H9 (cell line): ENCODE measurements at regions not wholly inside any gene's neighbourhood (a gene's known extent, or its start where the extent isn't known, plus 50 kb on each side); places are given as distances from the start of the nearest gene placed in this dataset.

Experiments used
- DNase-seq: peaks from one replicate; pipeline ENCODE4 v3.0.0-alpha.2; 2017
- H2AFZ ChIP-seq: one replicate; pipeline ENCODE4 v1.6.1; 2013; ENCODE audit warnings: mild to moderate bottlenecking, low read length, control low read depth, moderate library complexity
- H2AK5ac ChIP-seq: 2 replicates; pipeline ENCODE4 v1.6.1; 2013; ENCODE audit warnings: low read length, control low read depth, mixed read lengths; ENCODE audit not compliant: insufficient read length
- H2BK120ac ChIP-seq: one replicate; pipeline ENCODE4 v1.6.1; 2013; ENCODE audit warnings: low read depth, mild to moderate bottlenecking, low read length, control low read depth, inconsistent platforms; ENCODE audit not compliant: poor library complexity, severe bottlenecking
- H2BK12ac ChIP-seq: 2 replicates; pipeline ENCODE4 v1.6.1; 2013; ENCODE audit warnings: low read length, control low read depth, mixed read lengths, low read depth; ENCODE audit not compliant: insufficient read length
- H2BK15ac ChIP-seq: 2 replicates; pipeline ENCODE4 v1.6.1; 2013; ENCODE audit warnings: low read depth, low read length, control low read depth
- H2BK20ac ChIP-seq: one replicate; pipeline ENCODE4 v1.6.1; 2013; ENCODE audit warnings: low read depth, mild to moderate bottlenecking, low read length, control low read depth, inconsistent platforms; ENCODE audit not compliant: poor library complexity, severe bottlenecking
- H2BK5ac ChIP-seq: 2 replicates; pipeline ENCODE4 v1.6.1; 2013; ENCODE audit warnings: low read length, control low read depth, mixed read lengths; ENCODE audit not compliant: insufficient read length
- H3K14ac ChIP-seq: 2 replicates; pipeline ENCODE4 v1.6.1; 2013; ENCODE audit warnings: low read length, control low read depth; ENCODE audit not compliant: insufficient read depth
- H3K18ac ChIP-seq: 2 replicates; pipeline ENCODE4 v1.6.1; 2013; ENCODE audit warnings: low read depth, mild to moderate bottlenecking, mixed read lengths, low read length, control low read depth; ENCODE audit not compliant: insufficient read length
- H3K23ac ChIP-seq: 2 replicates; pipeline ENCODE4 v1.6.1; 2013; ENCODE audit warnings: low read length, control low read depth, mixed read lengths, low read depth; ENCODE audit not compliant: insufficient read length
- H3K23me2 ChIP-seq: 2 replicates; pipeline ENCODE4 v1.6.1; 2013; ENCODE audit warnings: low read depth, mild to moderate bottlenecking, mixed read lengths, low read length, control low read depth; ENCODE audit not compliant: insufficient read length, poor library complexity, severe bottlenecking
- H3K27ac ChIP-seq: 2 replicates; pipeline ENCODE4 v1.5.1; 2013; ENCODE audit warnings: low read length, control low read depth, mixed read lengths, low read depth; ENCODE audit not compliant: insufficient read length
- H3K27me3 ChIP-seq: 2 replicates; pipeline ENCODE4 v1.6.1; 2013; ENCODE audit warnings: low read length, control low read depth, inconsistent platforms; ENCODE audit not compliant: insufficient read depth
- H3K4ac ChIP-seq: 2 replicates; pipeline ENCODE4 v1.6.1; 2013; ENCODE audit warnings: low read depth, mild to moderate bottlenecking, control low read depth, inconsistent platforms, low read length, moderate library complexity
- H3K4me1 ChIP-seq: 2 replicates; pipeline ENCODE4 v1.6.1; 2013; ENCODE audit warnings: low read length, control low read depth, inconsistent platforms; ENCODE audit not compliant: insufficient read depth
- H3K4me2 ChIP-seq: 2 replicates; pipeline ENCODE4 v1.6.1; 2013; ENCODE audit warnings: low read length, control low read depth, mixed read lengths; ENCODE audit not compliant: insufficient read length, insufficient read depth
- H3K56ac ChIP-seq: 2 replicates; pipeline ENCODE4 v1.6.1; 2013; ENCODE audit warnings: low read depth, mild to moderate bottlenecking, mixed read lengths, low read length, control low read depth; ENCODE audit not compliant: insufficient read length
- H3K79me1 ChIP-seq: 2 replicates; pipeline ENCODE4 v1.6.1; 2013; ENCODE audit warnings: low read depth, mild to moderate bottlenecking, moderate library complexity, low read length, control low read depth, inconsistent platforms; ENCODE audit not compliant: insufficient read depth, poor library complexity, severe bottlenecking
- H3K79me2 ChIP-seq: 2 replicates; pipeline ENCODE4 v1.6.1; 2013; ENCODE audit warnings: low read length, control low read depth, inconsistent platforms; ENCODE audit not compliant: insufficient read depth
- H3K9ac ChIP-seq: 2 replicates; pipeline ENCODE4 v1.6.1; 2013; ENCODE audit warnings: low read length, control low read depth, mixed read lengths; ENCODE audit not compliant: insufficient read length; ENCODE audit errors: extremely low read depth
- H3K9me3 ChIP-seq: one replicate; pipeline ENCODE4 v1.6.1; 2013; ENCODE audit warnings: low read depth, low read length, inconsistent platforms; ENCODE audit not compliant: control insufficient read depth
- H3T11ph ChIP-seq: one replicate; pipeline ENCODE4 v1.6.1; 2013; ENCODE audit warnings: mild to moderate bottlenecking, low read length, control low read depth, inconsistent platforms
- H4K20me1 ChIP-seq: one replicate; pipeline ENCODE4 v1.6.1; 2013; ENCODE audit not compliant: control insufficient read depth, insufficient read length, insufficient read depth
- H4K5ac ChIP-seq: 2 replicates; pipeline ENCODE4 v1.6.1; 2013; ENCODE audit warnings: low read depth, mild to moderate bottlenecking, mixed read lengths, low read length, control low read depth; ENCODE audit not compliant: insufficient read length
- H4K8ac ChIP-seq: replicated peaks from 2 replicates; pipeline ENCODE4 v1.6.1; 2013; ENCODE audit warnings: low read length, control low read depth, mixed read lengths, low read depth; ENCODE audit not compliant: insufficient read length
- H4K91ac ChIP-seq: 2 replicates; pipeline ENCODE4 v1.6.1; 2013; ENCODE audit warnings: low read depth, mild to moderate bottlenecking, moderate library complexity, mixed read lengths, low read length, control low read depth; ENCODE audit not compliant: insufficient read length
- H3K27ac Mint-ChIP-seq, 3 experiments: 2 replicates in 2 of 3; 3 replicates in 1 of 3; pipeline ENCODE4 v1.8.0; 2020 to 2021; ENCODE audit warnings: mixed read lengths in 3 of 3, mild to moderate bottlenecking in 1 of 3, moderate library complexity in 1 of 3
- H3K27me3 Mint-ChIP-seq: 2 replicates; pipeline ENCODE4 v1.8.0; 2021; ENCODE audit warnings: low read depth, mild to moderate bottlenecking, moderate library complexity, mixed read lengths
- H3K36me3 Mint-ChIP-seq, 3 experiments: 2 replicates in 2 of 3; 3 replicates in 1 of 3; pipeline ENCODE4 v1.8.0; 2020 to 2021; ENCODE audit warnings: low read depth in 3 of 3, mixed read lengths in 3 of 3; ENCODE audit not compliant: insufficient read depth in 1 of 3
- H3K4me1 Mint-ChIP-seq, 2 experiments: 2 replicates each; pipeline ENCODE4 v1.8.0; 2020; ENCODE audit warnings: mixed read lengths in 2 of 2
- H3K4me3 Mint-ChIP-seq, 2 experiments: 2 replicates in 1 of 2; 3 replicates in 1 of 2; pipeline ENCODE4 v1.8.0; 2020 to 2021; ENCODE audit warnings: mild to moderate bottlenecking in 2 of 2, mixed read lengths in 2 of 2, moderate library complexity in 1 of 2
- H3K9me3 Mint-ChIP-seq, 2 experiments: 2 replicates in 1 of 2; 3 replicates in 1 of 2; pipeline ENCODE4 v1.8.0; 2020; ENCODE audit warnings: mild to moderate bottlenecking in 2 of 2, mixed read lengths in 2 of 2, moderate library complexity in 1 of 2
- WGBS: extraction: QIAGEN DNeasy Blood & Tissue Kit; methylation state at CpG from one replicate; pipeline ENCODE4 v1.1.7; 2013; ENCODE audit warnings: missing lambda C conversion rate, low lambda C conversion rate, mixed read lengths; ENCODE audit not compliant: insufficient read length; ENCODE audit errors: extremely low coverage; 5-methylcytosine and 5-hydroxymethylcytosine counted together
- TF ChIP-seq, protein P1 (sequence below): fragments of 200-600 bp; sonication (generic); conservative IDR thresholded peaks from 3 replicates; pipeline ENCODE4 v1.8.0; 2021; ENCODE audit warnings: antibody characterized with exemption, mild to moderate bottlenecking

DNA sequence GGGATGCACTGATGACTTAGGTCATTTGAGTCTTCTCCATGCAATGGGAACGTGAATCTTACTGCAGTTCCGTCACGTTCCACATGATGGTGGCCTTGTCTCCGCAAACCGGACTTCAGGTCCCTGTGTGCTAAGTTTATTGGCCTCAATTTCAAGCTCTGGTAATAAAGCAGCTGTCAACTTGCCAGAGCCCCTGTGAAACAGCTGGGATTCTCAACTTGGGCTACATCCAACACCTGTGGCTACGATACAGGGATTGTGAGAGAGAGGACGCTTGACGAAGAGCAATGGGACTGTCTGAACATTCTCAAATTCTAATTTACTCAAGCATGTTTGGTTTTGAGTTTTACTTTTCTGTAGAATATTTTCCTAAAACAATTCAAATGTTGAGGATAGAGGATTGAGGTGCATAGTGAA, 174.2 kb downstream of the PTN start:
- no peak overlapping the region for H2AK5ac ChIP-seq
- H2BK120ac ChIP-seq, result no peak overlapping the region
- no peak overlapping the region for H3K4ac ChIP-seq
- no peaks in the 10 kb centered on the region for H3K79me1 ChIP-seq
- H3K4me1 ChIP-seq, result no peaks in the 10 kb centered on the region
- H3K27ac ChIP-seq, result no peak overlapping the region
- no peak overlapping the region for H2BK20ac ChIP-seq
- H2BK15ac ChIP-seq, result no peak overlapping the region
- no peak overlapping the region for H2BK5ac ChIP-seq
- no peak overlapping the region for H3T11ph ChIP-seq
- Mint-ChIP-seq H3K9me3 (no peaks in the 10 kb centered on the region), H3K27ac (no peak overlapping the region), H3K4me1 (peaks cover 10 to 11% of the 10 kb centered on the region in 2 experiments), H3K27me3 (no peaks in the 10 kb centered on the region), H3K4me3 (no peak overlapping the region), H3K36me3 (no peaks in the 10 kb centered on the region)
- H3K9ac ChIP-seq, result no peak overlapping the region
- H3K27me3 ChIP-seq, result no peaks in the 10 kb centered on the region
- H4K8ac ChIP-seq, result no peak overlapping the region
- TF ChIP-seq, protein P1, sequence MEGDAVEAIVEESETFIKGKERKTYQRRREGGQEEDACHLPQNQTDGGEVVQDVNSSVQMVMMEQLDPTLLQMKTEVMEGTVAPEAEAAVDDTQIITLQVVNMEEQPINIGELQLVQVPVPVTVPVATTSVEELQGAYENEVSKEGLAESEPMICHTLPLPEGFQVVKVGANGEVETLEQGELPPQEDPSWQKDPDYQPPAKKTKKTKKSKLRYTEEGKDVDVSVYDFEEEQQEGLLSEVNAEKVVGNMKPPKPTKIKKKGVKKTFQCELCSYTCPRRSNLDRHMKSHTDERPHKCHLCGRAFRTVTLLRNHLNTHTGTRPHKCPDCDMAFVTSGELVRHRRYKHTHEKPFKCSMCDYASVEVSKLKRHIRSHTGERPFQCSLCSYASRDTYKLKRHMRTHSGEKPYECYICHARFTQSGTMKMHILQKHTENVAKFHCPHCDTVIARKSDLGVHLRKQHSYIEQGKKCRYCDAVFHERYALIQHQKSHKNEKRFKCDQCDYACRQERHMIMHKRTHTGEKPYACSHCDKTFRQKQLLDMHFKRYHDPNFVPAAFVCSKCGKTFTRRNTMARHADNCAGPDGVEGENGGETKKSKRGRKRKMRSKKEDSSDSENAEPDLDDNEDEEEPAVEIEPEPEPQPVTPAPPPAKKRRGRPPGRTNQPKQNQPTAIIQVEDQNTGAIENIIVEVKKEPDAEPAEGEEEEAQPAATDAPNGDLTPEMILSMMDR, result peak; percentile 90
- H2AFZ ChIP-seq, result no peak overlapping the region
- no peak overlapping the region for H3K4me2 ChIP-seq
- no peak overlapping the region for H4K5ac ChIP-seq
- H3K23ac ChIP-seq, result no peak overlapping the region
- no peak overlapping the region for H4K91ac ChIP-seq
- no peak overlapping the region for H3K56ac ChIP-seq
- H3K14ac ChIP-seq, result no peak overlapping the region
- H3K23me2 ChIP-seq, result no peaks in the 10 kb centered on the region
- no peaks in the 10 kb centered on the region for H4K20me1 ChIP-seq
- no peaks in the 10 kb centered on the region for H3K9me3 ChIP-seq
- H3K79me2 ChIP-seq, result no peaks in the 10 kb centered on the region
- no peak overlapping the region for H2BK12ac ChIP-seq
- H3K18ac ChIP-seq, result no peak overlapping the region
- DNase-seq, result peak; percentile 83
- no CpG with 5 or more reads among the region's 8 CpGs for WGBS
